ENCODE measurements at regions not wholly inside any gene's neighbourhood (a gene's known extent, or its start where the extent isn't known, plus 50 kb on each side); places are given as distances from the start of the nearest gene placed in this dataset.

DNA sequence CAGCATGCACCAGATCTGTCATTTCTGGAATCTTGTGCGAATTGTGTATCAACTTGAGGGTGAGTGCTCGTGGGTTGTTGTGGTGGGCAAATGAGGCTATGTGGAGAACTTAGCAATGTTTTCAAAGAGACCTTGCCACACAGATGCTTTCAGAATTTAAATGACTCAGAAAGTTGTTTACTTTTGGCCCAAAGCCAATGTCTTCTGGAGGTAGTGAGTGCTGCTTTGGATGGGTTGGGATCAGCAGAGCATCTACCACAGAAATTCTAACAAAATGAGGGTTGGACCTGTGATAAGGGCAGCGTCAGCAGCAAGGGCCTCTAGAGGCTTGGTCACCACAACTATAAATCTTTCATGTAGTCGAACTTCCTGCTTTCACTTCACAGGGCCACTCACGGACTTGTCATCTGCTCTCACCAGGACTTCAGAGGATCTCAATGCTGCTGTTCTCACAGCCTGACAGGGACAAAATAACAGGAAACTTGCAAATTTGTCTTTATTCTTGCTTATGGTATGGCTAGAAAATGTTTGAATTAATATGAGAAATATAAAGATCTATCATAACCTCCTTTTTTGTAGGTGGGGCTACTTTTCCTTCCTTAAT lies 111.4 kb downstream of the DACT1 start (continued):
- TF ChIP-seq TAF1 (IDR thresholded peaks at IDR 0.05; ENCODE audit: borderline replicate concordance, low read depth, low read length) (no peak), REST (IDR thresholded peaks at IDR 0.05; ENCODE audit: low read depth, low read length) (no peak)
- TF ChIP-seq, protein P1, sequence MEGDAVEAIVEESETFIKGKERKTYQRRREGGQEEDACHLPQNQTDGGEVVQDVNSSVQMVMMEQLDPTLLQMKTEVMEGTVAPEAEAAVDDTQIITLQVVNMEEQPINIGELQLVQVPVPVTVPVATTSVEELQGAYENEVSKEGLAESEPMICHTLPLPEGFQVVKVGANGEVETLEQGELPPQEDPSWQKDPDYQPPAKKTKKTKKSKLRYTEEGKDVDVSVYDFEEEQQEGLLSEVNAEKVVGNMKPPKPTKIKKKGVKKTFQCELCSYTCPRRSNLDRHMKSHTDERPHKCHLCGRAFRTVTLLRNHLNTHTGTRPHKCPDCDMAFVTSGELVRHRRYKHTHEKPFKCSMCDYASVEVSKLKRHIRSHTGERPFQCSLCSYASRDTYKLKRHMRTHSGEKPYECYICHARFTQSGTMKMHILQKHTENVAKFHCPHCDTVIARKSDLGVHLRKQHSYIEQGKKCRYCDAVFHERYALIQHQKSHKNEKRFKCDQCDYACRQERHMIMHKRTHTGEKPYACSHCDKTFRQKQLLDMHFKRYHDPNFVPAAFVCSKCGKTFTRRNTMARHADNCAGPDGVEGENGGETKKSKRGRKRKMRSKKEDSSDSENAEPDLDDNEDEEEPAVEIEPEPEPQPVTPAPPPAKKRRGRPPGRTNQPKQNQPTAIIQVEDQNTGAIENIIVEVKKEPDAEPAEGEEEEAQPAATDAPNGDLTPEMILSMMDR (IDR thresholded peaks at IDR 0.05), result no peak

DNA sequence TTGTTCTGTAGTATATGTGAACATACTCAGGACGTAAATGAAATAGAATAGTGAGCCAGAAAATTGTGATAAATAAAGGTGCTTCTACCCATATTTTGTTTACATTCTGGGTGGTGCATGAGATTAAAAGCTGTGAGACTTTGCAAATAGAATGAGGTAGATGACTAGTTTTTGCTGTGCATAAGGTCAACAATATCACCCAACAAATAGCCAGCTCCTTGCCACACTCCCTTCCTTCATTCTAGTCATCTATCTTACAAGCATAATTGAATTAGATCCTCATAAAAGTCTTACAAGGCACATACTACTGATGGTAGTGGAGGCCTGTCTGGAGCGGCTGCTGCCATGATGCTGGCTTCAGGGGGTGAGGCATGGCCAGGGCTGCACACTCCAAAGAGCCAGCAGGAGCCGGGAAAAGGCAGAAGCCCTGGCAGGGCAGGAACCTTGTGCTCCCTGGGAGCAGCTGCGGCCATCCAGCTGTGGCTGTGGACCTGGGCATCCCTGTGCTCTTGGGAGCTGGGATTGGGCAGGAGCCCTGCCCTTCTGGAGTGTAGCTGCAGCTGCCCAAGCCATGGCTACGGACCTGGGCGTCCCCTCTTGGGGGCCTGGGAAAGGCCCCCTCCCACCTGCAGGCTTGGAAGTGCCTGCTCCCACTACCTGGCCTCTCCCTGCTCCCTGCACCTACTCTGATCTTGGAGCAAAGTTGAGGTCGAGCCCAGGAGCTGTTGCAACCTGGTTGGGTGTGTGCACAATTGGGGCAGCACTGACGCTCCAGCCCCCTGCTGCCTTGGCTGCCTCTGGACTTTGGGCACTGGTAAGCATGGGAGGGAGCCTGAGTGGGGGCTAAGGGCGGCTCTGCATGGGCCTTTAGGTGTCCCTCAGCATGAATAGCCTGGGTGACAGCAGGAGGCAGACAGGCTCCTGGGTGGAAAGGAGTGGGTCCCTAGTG lies 112.8 kb downstream of the DACT1 start:
- WGBS (ENCODE audit: low lambda C conversion rate), result 89% methylated on average over 6 of the region's 9 CpGs
- no peak for DNase-seq
- Histone ChIP-seq H3K4me2 (no peak overlapping the region), H3K9me3 (no peaks in the 10 kb centered on the region), H2AFZ (ENCODE audit: low read depth) (0 out of 2 replicates have a peak overlapping the region, but pooled peaks have one; percentile 7), H3K27me3 (ENCODE audit: insufficient read depth) (no peaks in the 10 kb centered on the region), H3K4me3 (ENCODE audit: low read depth in 2 of 2, low read length in 1 of 2) (no peak overlapping the region), H3F3A (replicated peaks; ENCODE audit: insufficient read depth) (peaks cover 30% of the 10 kb centered on the region), H3K27ac (ENCODE audit: low read depth in 2 of 2, low read length in 1 of 2) (no peak overlapping the region), H3K4me1 (ENCODE audit: control insufficient read depth in 1 of 2, insufficient read depth in 2 of 2, low read depth in 1 of 2, low read length in 1 of 2) (peaks cover 0 to 6% of the 10 kb centered on the region in 2 experiments; a peak in 3 of 4 replicates), H3K9me2 (no peaks in the 10 kb centered on the region), H3K79me2 (ENCODE audit: insufficient read depth) (no peaks in the 10 kb centered on the region), H3K36me3 (replicated peaks in 1 of 2; ENCODE audit: control insufficient read depth in 1 of 2, insufficient read depth in 2 of 2, low read length in 1 of 2) (no peaks in the 10 kb centered on the region), H4K20me1 (ENCODE audit: insufficient read depth) (no peaks in the 10 kb centered on the region), H3K9ac (no peak overlapping the region)
- ChIA-PET POLR2A (no interaction called here), CTCF (interaction anchor here (1.1 kb wide), 1 partner anchor 131 kb away, joined by 4 read pairs; no protein-coding TSS in a partner anchor)
- TF ChIP-seq EP300 (IDR thresholded peaks at IDR 0.05; ENCODE audit: borderline replicate concordance in 1 of 2, low read depth in 1 of 2, low read length in 1 of 2) (no peak), FOXM1 (IDR thresholded peaks at IDR 0.05; ENCODE audit: low read depth) (no peak), FOXJ3 (CRISPR knock-in tag; IDR thresholded peaks at IDR 0.05) (no peak), RFX5 (IDR thresholded peaks at IDR 0.05; ENCODE audit: low read length) (no peak), CHD2 (IDR thresholded peaks at IDR 0.05; ENCODE audit: low read length, partially characterized antibody) (no peak)
